ENCODE measurements at regions not wholly inside any gene's neighbourhood (a gene's known extent, or its start where the extent isn't known, plus 50 kb on each side); places are given as distances from the start of the nearest gene placed in this dataset.
A peak's percentile ranks its signal among the peaks of the same experiment; 100 is the strongest.

GRCh38 chr10:6918305-6918704 is 338.2 kb upstream of the PRKCQ start:
- TF ChIP-seq CTCF (conservative IDR thresholded peaks at IDR 0.05; ENCODE audit: low read length), result peak; percentile 79
- TF ChIP-seq EZH2phosphoT487 (IDR thresholded peaks at IDR 0.05; ENCODE audit: borderline replicate concordance), result no peak

All from Loucy (cell line).